ENCODE measurements at regions not wholly inside any gene's neighbourhood (a gene's known extent, or its start where the extent isn't known, plus 50 kb on each side); places are given as distances from the start of the nearest gene placed in this dataset.
"Not testable (repeated sequence)": the region's sequence is repeated elsewhere in the genome, so short reads cannot be mapped to it uniquely, and the experiment has no call there.

GRCh38 chr3:165653130-165653778 is 184.0 kb downstream of the BCHE start:
- no peak overlapping the region for H2AFZ ChIP-seq (ENCODE audit: low read length, unreplicated experiment)

GRCh38 chr3:165649282-165649681 is 187.9 kb downstream of the BCHE start:
- not testable (repeated sequence) for H2AFZ ChIP-seq (ENCODE audit: low read length, unreplicated experiment); H3K4me3 ChIP-seq (ENCODE audit: low read depth, low read length); H3K79me2 ChIP-seq (ENCODE audit: control insufficient read depth, insufficient read depth, low read length, unreplicated experiment); H3K27ac ChIP-seq (ENCODE audit: low read depth, low read length); H3K4me1 ChIP-seq (ENCODE audit: control insufficient read depth, insufficient read depth, low read length, unreplicated experiment); H3K27me3 ChIP-seq (ENCODE audit: insufficient read depth, low read length); H3K36me3 ChIP-seq (ENCODE audit: insufficient read depth, low read length)

More at GRCh38 chr3:165653130-165653778, 184.0 kb downstream of the BCHE start:
- no peaks in the 10 kb centered on the region for H3K79me2 ChIP-seq (ENCODE audit: control insufficient read depth, insufficient read depth, low read length, unreplicated experiment)
- H3K4me3 ChIP-seq (ENCODE audit: low read depth, low read length) = no peak overlapping the region
- H3K27ac ChIP-seq (ENCODE audit: low read depth, low read length) = no peak overlapping the region
- H3K36me3 ChIP-seq (ENCODE audit: insufficient read depth, low read length) = no peaks in the 10 kb centered on the region
- no peaks in the 10 kb centered on the region for H3K27me3 ChIP-seq (ENCODE audit: insufficient read depth, low read length)
- no peaks in the 10 kb centered on the region for H3K4me1 ChIP-seq (ENCODE audit: control insufficient read depth, insufficient read depth, low read length, unreplicated experiment)

DNA sequence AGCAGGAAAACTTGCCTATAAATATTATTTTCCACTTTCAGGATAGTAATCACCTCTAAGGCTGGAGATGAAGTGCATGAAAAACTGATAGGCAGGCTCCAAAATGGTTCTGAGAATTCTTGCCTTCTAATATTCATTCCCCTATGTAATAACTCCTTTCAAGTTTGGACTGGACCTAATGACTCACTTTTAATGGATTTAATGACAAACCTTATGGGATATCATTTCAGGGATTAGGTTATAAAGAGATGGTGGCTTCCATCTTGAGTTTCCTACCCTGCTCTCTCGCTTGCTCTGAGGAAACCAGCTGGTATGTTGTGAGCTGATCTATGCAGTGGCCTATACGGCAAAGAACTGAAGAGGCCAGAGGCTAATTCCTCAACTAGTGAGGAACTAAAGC is 192.0 kb downstream of the BCHE start:
- Histone ChIP-seq H2AFZ (ENCODE audit: low read length, unreplicated experiment) (no peak overlapping the region), H3K27me3 (ENCODE audit: insufficient read depth, low read length) (no peaks in the 10 kb centered on the region), H3K4me1 (ENCODE audit: control insufficient read depth, insufficient read depth, low read length, unreplicated experiment) (peaks cover 20% of the 10 kb centered on the region), H3K36me3 (ENCODE audit: insufficient read depth, low read length) (no peaks in the 10 kb centered on the region), H3K27ac (ENCODE audit: low read depth, low read length) (no peak overlapping the region), H3K79me2 (ENCODE audit: control insufficient read depth, insufficient read depth, low read length, unreplicated experiment) (no peaks in the 10 kb centered on the region), H3K4me3 (ENCODE audit: low read depth, low read length) (no peak overlapping the region)

DNA sequence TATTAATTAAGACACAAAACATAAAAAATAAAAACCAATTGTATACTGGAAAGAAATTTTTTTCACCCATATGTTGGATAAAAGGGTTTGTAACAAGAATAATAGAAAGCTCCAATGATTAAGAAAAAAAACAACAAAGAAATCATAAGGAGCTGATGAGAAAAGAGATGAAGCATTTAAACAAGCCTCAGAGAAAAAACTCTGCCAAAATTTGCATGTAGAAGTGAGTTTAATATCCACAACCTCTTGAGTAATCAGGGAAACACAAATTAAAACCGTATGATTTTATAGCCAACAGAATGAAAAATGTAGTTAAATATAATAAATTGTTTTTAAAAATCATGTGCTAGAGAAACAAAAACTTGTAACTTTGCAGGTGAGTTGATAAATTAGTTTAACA is 192.9 kb downstream of the BCHE start:
- Histone ChIP-seq H3K27me3 (ENCODE audit: insufficient read depth, low read length) (no peaks in the 10 kb centered on the region), H3K27ac (ENCODE audit: low read depth, low read length) (peak overlapping the region; percentile 93; the same call in 1 of the 2 replicates), H2AFZ (ENCODE audit: low read length, unreplicated experiment) (no peak overlapping the region), H3K36me3 (ENCODE audit: insufficient read depth, low read length) (no peaks in the 10 kb centered on the region), H3K4me3 (ENCODE audit: low read depth, low read length) (no peak overlapping the region), H3K4me1 (ENCODE audit: control insufficient read depth, insufficient read depth, low read length, unreplicated experiment) (peaks cover 20% of the 10 kb centered on the region), H3K79me2 (ENCODE audit: control insufficient read depth, insufficient read depth, low read length, unreplicated experiment) (no peaks in the 10 kb centered on the region)

DNA sequence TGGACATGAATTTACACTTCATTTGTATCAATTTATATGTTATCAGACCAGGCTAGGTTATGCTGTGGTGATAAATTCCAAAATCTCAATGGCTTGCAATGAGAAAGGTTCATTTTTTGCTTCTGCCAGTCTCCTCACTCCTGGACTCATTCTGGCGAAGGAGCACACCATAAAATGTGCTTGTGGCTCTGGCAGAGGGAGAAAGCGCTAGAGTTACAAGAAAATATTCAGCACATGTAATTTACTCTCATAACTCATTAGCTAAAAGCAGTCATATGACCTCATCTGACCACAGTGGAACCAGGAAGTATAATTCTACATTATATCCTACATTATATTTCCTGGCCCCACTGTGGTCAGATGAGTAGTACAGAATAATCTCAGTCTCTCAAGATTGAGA is 193.8 kb downstream of the BCHE start:
- no peaks in the 10 kb centered on the region for H3K79me2 ChIP-seq (ENCODE audit: control insufficient read depth, insufficient read depth, low read length, unreplicated experiment)
- peaks cover 20% of the 10 kb centered on the region for H3K4me1 ChIP-seq (ENCODE audit: control insufficient read depth, insufficient read depth, low read length, unreplicated experiment)
- peak overlapping the region; percentile 93 for H3K27ac ChIP-seq (ENCODE audit: low read depth, low read length)
- no peaks in the 10 kb centered on the region for H3K27me3 ChIP-seq (ENCODE audit: insufficient read depth, low read length)
- H3K4me3 ChIP-seq (ENCODE audit: low read depth, low read length) = peak overlapping the region; percentile 47; the same call in 1 of the 2 replicates
- H2AFZ ChIP-seq (ENCODE audit: low read length, unreplicated experiment) = peak overlapping the region; percentile 84
- no peaks in the 10 kb centered on the region for H3K36me3 ChIP-seq (ENCODE audit: insufficient read depth, low read length)

GRCh38 chr3:165642761-165643420 is 194.3 kb downstream of the BCHE start:
- peak overlapping the region; percentile 47; the same call in 1 of the 2 replicates for H3K4me3 ChIP-seq (ENCODE audit: low read depth, low read length)

GRCh38 chr3:165641569-165642310 is 195.5 kb downstream of the BCHE start:
- Histone ChIP-seq H3K79me2 (ENCODE audit: control insufficient read depth, insufficient read depth, low read length, unreplicated experiment) (no peaks in the 10 kb centered on the region), H3K27ac (ENCODE audit: low read depth, low read length) (no peak overlapping the region), H3K4me1 (ENCODE audit: control insufficient read depth, insufficient read depth, low read length, unreplicated experiment) (peaks cover 20% of the 10 kb centered on the region), H3K27me3 (ENCODE audit: insufficient read depth, low read length) (no peaks in the 10 kb centered on the region), H3K4me3 (ENCODE audit: low read depth, low read length) (no peak overlapping the region), H2AFZ (ENCODE audit: low read length, unreplicated experiment) (no peak overlapping the region), H3K36me3 (ENCODE audit: insufficient read depth, low read length) (no peaks in the 10 kb centered on the region)

More at GRCh38 chr3:165642761-165643420, 194.3 kb downstream of the BCHE start:
- H3K4me1 ChIP-seq (ENCODE audit: control insufficient read depth, insufficient read depth, low read length, unreplicated experiment) = peaks cover 20% of the 10 kb centered on the region
- no peaks in the 10 kb centered on the region for H3K79me2 ChIP-seq (ENCODE audit: control insufficient read depth, insufficient read depth, low read length, unreplicated experiment)
- peak overlapping the region; percentile 84 for H2AFZ ChIP-seq (ENCODE audit: low read length, unreplicated experiment)
- no peaks in the 10 kb centered on the region for H3K27me3 ChIP-seq (ENCODE audit: insufficient read depth, low read length)
- H3K36me3 ChIP-seq (ENCODE audit: insufficient read depth, low read length) = no peaks in the 10 kb centered on the region
- H3K27ac ChIP-seq (ENCODE audit: low read depth, low read length) = peak overlapping the region; percentile 93

GRCh38 chr3:165640970-165641369 is 196.3 kb downstream of the BCHE start:
- no peaks in the 10 kb centered on the region for H3K27me3 ChIP-seq (ENCODE audit: insufficient read depth, low read length)
- H2AFZ ChIP-seq (ENCODE audit: low read length, unreplicated experiment) = no peak overlapping the region
- peaks cover 22% of the 10 kb centered on the region for H3K4me1 ChIP-seq (ENCODE audit: control insufficient read depth, insufficient read depth, low read length, unreplicated experiment)
- no peak overlapping the region for H3K27ac ChIP-seq (ENCODE audit: low read depth, low read length)
- H3K79me2 ChIP-seq (ENCODE audit: control insufficient read depth, insufficient read depth, low read length, unreplicated experiment) = no peaks in the 10 kb centered on the region
- H3K4me3 ChIP-seq (ENCODE audit: low read depth, low read length) = no peak overlapping the region
- no peaks in the 10 kb centered on the region for H3K36me3 ChIP-seq (ENCODE audit: insufficient read depth, low read length)

DNA sequence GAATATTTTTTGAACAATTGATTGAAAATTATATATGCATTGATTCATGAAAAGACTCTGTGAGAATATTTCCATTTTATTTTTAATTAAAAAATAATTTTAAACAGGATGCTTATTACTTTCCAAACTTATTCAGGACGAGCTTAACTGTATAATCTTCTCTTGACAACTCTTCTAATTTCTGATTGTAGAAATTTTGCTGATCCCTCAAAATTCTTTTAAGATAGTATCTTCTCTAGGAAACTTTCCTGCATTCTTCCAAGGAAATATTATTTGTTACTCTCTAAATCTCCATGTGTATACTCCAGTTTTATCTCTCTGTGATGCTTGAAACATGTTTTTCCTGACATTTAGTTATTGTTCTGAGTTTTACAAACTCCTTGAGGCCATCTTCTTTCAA is 197.2 kb downstream of the BCHE start:
- H3K4me3 ChIP-seq (ENCODE audit: low read depth, low read length) = no peak overlapping the region
- H3K4me1 ChIP-seq (ENCODE audit: control insufficient read depth, insufficient read depth, low read length, unreplicated experiment) = peaks cover 22% of the 10 kb centered on the region
- H3K79me2 ChIP-seq (ENCODE audit: control insufficient read depth, insufficient read depth, low read length, unreplicated experiment) = no peaks in the 10 kb centered on the region
- H3K27me3 ChIP-seq (ENCODE audit: insufficient read depth, low read length) = no peaks in the 10 kb centered on the region
- no peaks in the 10 kb centered on the region for H3K36me3 ChIP-seq (ENCODE audit: insufficient read depth, low read length)
- no peak overlapping the region for H3K27ac ChIP-seq (ENCODE audit: low read depth, low read length)
- H2AFZ ChIP-seq (ENCODE audit: low read length, unreplicated experiment) = no peak overlapping the region

- Histone ChIP-seq H3K79me2 (ENCODE audit: control insufficient read depth, insufficient read depth, low read length, unreplicated experiment) (no peaks in the 10 kb centered on the region), H3K36me3 (ENCODE audit: insufficient read depth, low read length) (no peaks in the 10 kb centered on the region), H3K27me3 (ENCODE audit: insufficient read depth, low read length) (no peaks in the 10 kb centered on the region)
Measured at GRCh38 chr3:165638034-165638433, 199.2 kb downstream of the BCHE start.

More at GRCh38 chr3:165638034-165638433, 199.2 kb downstream of the BCHE start:
- Histone ChIP-seq H3K4me3 (ENCODE audit: low read depth, low read length) (no peak overlapping the region), H3K27ac (ENCODE audit: low read depth, low read length) (no peak overlapping the region), H2AFZ (ENCODE audit: low read length, unreplicated experiment) (no peak overlapping the region), H3K4me1 (ENCODE audit: control insufficient read depth, insufficient read depth, low read length, unreplicated experiment) (peaks cover 15% of the 10 kb centered on the region)
